ENCODE measurements at regions not wholly inside any gene's neighbourhood (a gene's known extent, or its start where the extent isn't known, plus 50 kb on each side); places are given as distances from the start of the nearest gene placed in this dataset.

GRCh38 chr6:26216886-26217713, 129.9 kb downstream of the HFE start:
- Histone ChIP-seq H3F3A (ENCODE audit: low read depth) (peaks cover 26% of the 10 kb centered on the region), H3K79me2 (ENCODE audit: insufficient read depth, low read length) (no peaks in the 10 kb centered on the region), H3K9me2 (replicated peaks; ENCODE audit: low read depth, low read length) (no peaks in the 10 kb centered on the region), H2AFZ (ENCODE audit: low read length) (no peak overlapping the region), H3K4me2 (ENCODE audit: low read depth, low read length, poor library complexity, severe bottlenecking) (peak overlapping the region; percentile 93), H4K20me1 (ENCODE audit: insufficient read depth, low read length, poor library complexity, severe bottlenecking) (no peaks in the 10 kb centered on the region), H3K27me3 (ENCODE audit: insufficient read depth, low read length, poor library complexity, severe bottlenecking) (no peaks in the 10 kb centered on the region), H3K36me3 (ENCODE audit: insufficient read depth, low read length) (no peaks in the 10 kb centered on the region), H3K4me3 (ENCODE audit: low read length, poor library complexity, severe bottlenecking) (peak overlapping the region; percentile 89), H3K4me1 (ENCODE audit: insufficient read depth, low read length, poor library complexity, severe bottlenecking) (peaks cover 48% of the 10 kb centered on the region), H3K9ac (ENCODE audit: low read depth, low read length, poor library complexity, severe bottlenecking) (peak overlapping the region; percentile 97), H3K9me3 (ENCODE audit: insufficient read depth, low read depth, low read length) (no peaks in the 10 kb centered on the region)
- TF ChIP-seq, protein P1, sequence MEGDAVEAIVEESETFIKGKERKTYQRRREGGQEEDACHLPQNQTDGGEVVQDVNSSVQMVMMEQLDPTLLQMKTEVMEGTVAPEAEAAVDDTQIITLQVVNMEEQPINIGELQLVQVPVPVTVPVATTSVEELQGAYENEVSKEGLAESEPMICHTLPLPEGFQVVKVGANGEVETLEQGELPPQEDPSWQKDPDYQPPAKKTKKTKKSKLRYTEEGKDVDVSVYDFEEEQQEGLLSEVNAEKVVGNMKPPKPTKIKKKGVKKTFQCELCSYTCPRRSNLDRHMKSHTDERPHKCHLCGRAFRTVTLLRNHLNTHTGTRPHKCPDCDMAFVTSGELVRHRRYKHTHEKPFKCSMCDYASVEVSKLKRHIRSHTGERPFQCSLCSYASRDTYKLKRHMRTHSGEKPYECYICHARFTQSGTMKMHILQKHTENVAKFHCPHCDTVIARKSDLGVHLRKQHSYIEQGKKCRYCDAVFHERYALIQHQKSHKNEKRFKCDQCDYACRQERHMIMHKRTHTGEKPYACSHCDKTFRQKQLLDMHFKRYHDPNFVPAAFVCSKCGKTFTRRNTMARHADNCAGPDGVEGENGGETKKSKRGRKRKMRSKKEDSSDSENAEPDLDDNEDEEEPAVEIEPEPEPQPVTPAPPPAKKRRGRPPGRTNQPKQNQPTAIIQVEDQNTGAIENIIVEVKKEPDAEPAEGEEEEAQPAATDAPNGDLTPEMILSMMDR (conservative IDR thresholded peaks at IDR 0.05; ENCODE audit: low read length): peak; percentile 45
- TF ChIP-seq EZH2phosphoT487 (IDR thresholded peaks at IDR 0.05; ENCODE audit: borderline replicate concordance): no peak

DNA sequence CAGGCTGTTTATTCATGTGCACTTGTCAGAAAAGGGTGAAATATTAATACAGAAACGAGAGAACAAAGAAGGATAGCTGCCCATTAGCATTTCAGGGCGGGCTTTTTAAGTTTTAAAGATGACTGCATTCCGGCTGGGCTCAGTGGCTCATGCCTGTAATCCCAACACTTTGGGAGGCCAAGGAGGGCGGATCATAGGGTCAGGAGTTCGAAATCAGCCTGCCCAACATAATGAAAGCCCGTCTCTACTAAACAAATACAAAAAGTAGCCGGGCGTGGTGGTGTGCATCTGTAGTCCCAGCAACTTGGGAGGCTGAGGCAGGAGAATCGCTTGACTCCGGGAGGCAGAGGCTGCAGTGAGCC, 130.5 kb downstream of the HFE start:
- peak overlapping the region; percentile 97 for H3K9ac ChIP-seq (ENCODE audit: low read depth, low read length, poor library complexity, severe bottlenecking)
- H3K9me3 ChIP-seq (ENCODE audit: insufficient read depth, low read depth, low read length): no peaks in the 10 kb centered on the region
- no peaks in the 10 kb centered on the region for H3K27me3 ChIP-seq (ENCODE audit: insufficient read depth, low read length, poor library complexity, severe bottlenecking)
- H3K4me1 ChIP-seq (ENCODE audit: insufficient read depth, low read length, poor library complexity, severe bottlenecking): peaks cover 52% of the 10 kb centered on the region
- H3K79me2 ChIP-seq (ENCODE audit: insufficient read depth, low read length): no peaks in the 10 kb centered on the region
- H3F3A ChIP-seq (ENCODE audit: low read depth): peaks cover 26% of the 10 kb centered on the region
- H4K20me1 ChIP-seq (ENCODE audit: insufficient read depth, low read length, poor library complexity, severe bottlenecking): no peaks in the 10 kb centered on the region
- H3K9me2 ChIP-seq (replicated peaks; ENCODE audit: low read depth, low read length): no peaks in the 10 kb centered on the region
- no peaks in the 10 kb centered on the region for H3K36me3 ChIP-seq (ENCODE audit: insufficient read depth, low read length)
- H3K4me3 ChIP-seq (ENCODE audit: low read length, poor library complexity, severe bottlenecking): peak overlapping the region; percentile 89
- H3K4me2 ChIP-seq (ENCODE audit: low read depth, low read length, poor library complexity, severe bottlenecking): peak overlapping the region; percentile 93
- TF ChIP-seq, protein P1 (conservative IDR thresholded peaks at IDR 0.05; ENCODE audit: low read length): no peak
- TF ChIP-seq EZH2phosphoT487 (IDR thresholded peaks at IDR 0.05; ENCODE audit: borderline replicate concordance): no peak
- H2AFZ ChIP-seq (ENCODE audit: low read length): no peak overlapping the region

GRCh38 chr6:26218824-26219223, 131.6 kb downstream of the HFE start:
- no peaks in the 10 kb centered on the region for H3K9me3 ChIP-seq (ENCODE audit: insufficient read depth, low read depth, low read length)
- H3K27me3 ChIP-seq (ENCODE audit: insufficient read depth, low read length, poor library complexity, severe bottlenecking): no peaks in the 10 kb centered on the region
- H3K4me3 ChIP-seq (ENCODE audit: low read length, poor library complexity, severe bottlenecking): peak overlapping the region; percentile 4
- peaks cover 26% of the 10 kb centered on the region for H3F3A ChIP-seq (ENCODE audit: low read depth)
- H4K20me1 ChIP-seq (ENCODE audit: insufficient read depth, low read length, poor library complexity, severe bottlenecking): no peaks in the 10 kb centered on the region
- peak overlapping the region; percentile 97 for H3K9ac ChIP-seq (ENCODE audit: low read depth, low read length, poor library complexity, severe bottlenecking)
- H3K4me2 ChIP-seq (ENCODE audit: low read depth, low read length, poor library complexity, severe bottlenecking): no peak overlapping the region
- H3K9me2 ChIP-seq (replicated peaks; ENCODE audit: low read depth, low read length): no peaks in the 10 kb centered on the region
- no peak for TF ChIP-seq EZH2phosphoT487 (IDR thresholded peaks at IDR 0.05; ENCODE audit: borderline replicate concordance)
- TF ChIP-seq, protein P1 (conservative IDR thresholded peaks at IDR 0.05; ENCODE audit: low read length): no peak
- no peaks in the 10 kb centered on the region for H3K79me2 ChIP-seq (ENCODE audit: insufficient read depth, low read length)
- H3K4me1 ChIP-seq (ENCODE audit: insufficient read depth, low read length, poor library complexity, severe bottlenecking): peaks cover 56% of the 10 kb centered on the region
- no peaks in the 10 kb centered on the region for H3K36me3 ChIP-seq (ENCODE audit: insufficient read depth, low read length)
- no peak overlapping the region for H2AFZ ChIP-seq (ENCODE audit: low read length)
